ENCODE measurements at regions not wholly inside any gene's neighbourhood (a gene's known extent, or its start where the extent isn't known, plus 50 kb on each side); places are given as distances from the start of the nearest gene placed in this dataset.

- no peak for TF ChIP-seq CTCF (IDR thresholded peaks at IDR 0.05)
- intact Hi-C loops (cut with micrococcal nuclease), result no loop called here
- Mint-ChIP-seq H3K27me3 (ENCODE audit: low read depth in 3 of 3) (peaks cover 14 to 32% (median 25%) of the 10 kb centered on the region in 3 donors), H3K9me3 (peaks cover 0 to 12% (median 5%) of the 10 kb centered on the region in 7 donors), H3K4me1 (no peaks in the 10 kb centered on the region), H3K4me3 (no peak overlapping the region), H3K27ac (no peak overlapping the region), H3K36me3 (no peaks in the 10 kb centered on the region)
- H3K36me3 ChIP-seq (replicated peaks in 1 of 2; ENCODE audit: control insufficient read depth in 1 of 2, insufficient read depth in 2 of 2, low read length in 2 of 2), result no peaks in the 10 kb centered on the region
- DNase-seq, result no peak
- H3K9me3 ChIP-seq (replicated peaks in 1 of 2; ENCODE audit: control insufficient read depth in 1 of 2, insufficient read depth in 1 of 2, low read length in 2 of 2), result no peaks in the 10 kb centered on the region
- H3K27me3 ChIP-seq (ENCODE audit: control insufficient read depth in 2 of 2, insufficient read depth in 2 of 2, low read length in 2 of 2), result peaks cover 0 to 8% of the 10 kb centered on the region in 2 donors
- no peak overlapping the region for H3K27ac ChIP-seq (ENCODE audit: low read depth in 1 of 2, low read length in 2 of 2)
- no peak overlapping the region for H3K9ac ChIP-seq (ENCODE audit: insufficient read depth, low read length, poor library complexity, severe bottlenecking)
- H4K20me1 ChIP-seq (ENCODE audit: insufficient read depth, low read length), result no peaks in the 10 kb centered on the region
- H3K4me2 ChIP-seq (replicated peaks; ENCODE audit: extremely low read depth, low read length, poor library complexity, severe bottlenecking), result no peak overlapping the region
- 18% methylated on average over 15 of the region's 15 CpGs for WGBS (ENCODE audit: insufficient coverage)
- no peaks in the 10 kb centered on the region for H3K79me2 ChIP-seq (ENCODE audit: insufficient read depth, low read length)
- no peak overlapping the region for H3K4me3 ChIP-seq (replicated peaks in 1 of 3; ENCODE audit: low read depth in 2 of 3, low read length in 3 of 3)
- H2AFZ ChIP-seq (ENCODE audit: insufficient read depth, low read depth, low read length, poor library complexity, severe bottlenecking), result no peak overlapping the region
- no peaks in the 10 kb centered on the region for H3K4me1 ChIP-seq (ENCODE audit: control insufficient read depth in 1 of 2, insufficient read depth in 2 of 2, low read length in 2 of 2)
Observed at GRCh38 chr4:3834186-3834662, 68.0 kb downstream of the ADRA2C start.

- no peaks in the 10 kb centered on the region for H3K4me1 ChIP-seq (ENCODE audit: control insufficient read depth in 1 of 2, insufficient read depth in 2 of 2, low read length in 2 of 2)
- DNase-seq, result no peak
- no peaks in the 10 kb centered on the region for H4K20me1 ChIP-seq (ENCODE audit: insufficient read depth, low read length)
- H3K4me3 ChIP-seq (replicated peaks in 1 of 3; ENCODE audit: low read depth in 2 of 3, low read length in 3 of 3), result no peak overlapping the region
- peaks cover 0 to 12% (median 5%) of the 10 kb centered on the region in 7 donors for H3K9me3 Mint-ChIP-seq
- H3K27ac ChIP-seq (ENCODE audit: low read depth in 1 of 2, low read length in 2 of 2), result no peak overlapping the region
- H3K36me3 Mint-ChIP-seq, result no peaks in the 10 kb centered on the region
- no peak for TF ChIP-seq CTCF (IDR thresholded peaks at IDR 0.05)
- WGBS (ENCODE audit: insufficient coverage), result 45% methylated on average over 16 of the region's 18 CpGs
- peaks cover 0 to 8% of the 10 kb centered on the region in 2 donors for H3K27me3 ChIP-seq (ENCODE audit: control insufficient read depth in 2 of 2, insufficient read depth in 2 of 2, low read length in 2 of 2)
- no peaks in the 10 kb centered on the region for H3K9me3 ChIP-seq (replicated peaks in 1 of 2; ENCODE audit: control insufficient read depth in 1 of 2, insufficient read depth in 1 of 2, low read length in 2 of 2)
- H3K27me3 Mint-ChIP-seq (ENCODE audit: low read depth in 3 of 3), result peaks cover 14 to 31% (median 25%) of the 10 kb centered on the region in 3 donors
- no peak overlapping the region for H3K4me2 ChIP-seq (replicated peaks; ENCODE audit: extremely low read depth, low read length, poor library complexity, severe bottlenecking)
- intact Hi-C loops (cut with micrococcal nuclease), result no loop called here
- H3K9ac ChIP-seq (ENCODE audit: insufficient read depth, low read length, poor library complexity, severe bottlenecking), result no peak overlapping the region
- H3K4me3 Mint-ChIP-seq, result no peak overlapping the region
- H3K4me1 Mint-ChIP-seq, result no peaks in the 10 kb centered on the region
- no peak overlapping the region for H2AFZ ChIP-seq (ENCODE audit: insufficient read depth, low read depth, low read length, poor library complexity, severe bottlenecking)
- no peaks in the 10 kb centered on the region for H3K36me3 ChIP-seq (replicated peaks in 1 of 2; ENCODE audit: control insufficient read depth in 1 of 2, insufficient read depth in 2 of 2, low read length in 2 of 2)
- H3K27ac Mint-ChIP-seq, result no peak overlapping the region
- H3K79me2 ChIP-seq (ENCODE audit: insufficient read depth, low read length), result no peaks in the 10 kb centered on the region
Observed at GRCh38 chr4:3834663-3835521, 68.7 kb downstream of the ADRA2C start.
